HG03196 (cell line): ENCODE measurements at regions not wholly inside any gene's neighbourhood (a gene's known extent, or its start where the extent isn't known, plus 50 kb on each side); places are given as distances from the start of the nearest gene placed in this dataset.

Experiments used
- ATAC-seq: cut with Tn5 transposase; IDR thresholded peaks from one replicate; pipeline ENCODE4 v1.9.1; 2021; ENCODE audit not compliant: unreplicated experiment

DNA sequence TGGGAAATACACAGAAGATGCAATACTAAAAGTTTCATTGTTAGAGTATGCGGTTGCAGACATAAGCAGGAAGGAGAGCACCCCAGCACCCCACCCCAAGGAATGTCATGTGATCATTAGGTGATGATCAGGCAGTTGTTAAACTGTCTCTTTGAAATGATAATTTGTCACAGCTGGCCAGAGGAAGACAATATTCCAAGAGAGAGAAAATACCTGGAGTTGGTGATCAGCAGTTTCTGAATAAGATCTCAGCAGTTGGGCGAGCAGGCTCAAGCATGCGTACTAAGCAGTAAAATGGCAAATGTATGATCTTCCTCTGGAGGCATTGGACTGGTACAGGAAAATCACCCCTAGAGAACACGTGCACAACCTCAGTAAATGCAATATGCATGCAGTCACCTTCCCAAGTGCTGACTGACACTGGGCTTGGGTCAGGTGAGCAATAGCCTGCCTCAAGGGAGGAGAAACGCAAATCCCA, 250.1 kb upstream of the MBL2 start:
- no peak for ATAC-seq

DNA sequence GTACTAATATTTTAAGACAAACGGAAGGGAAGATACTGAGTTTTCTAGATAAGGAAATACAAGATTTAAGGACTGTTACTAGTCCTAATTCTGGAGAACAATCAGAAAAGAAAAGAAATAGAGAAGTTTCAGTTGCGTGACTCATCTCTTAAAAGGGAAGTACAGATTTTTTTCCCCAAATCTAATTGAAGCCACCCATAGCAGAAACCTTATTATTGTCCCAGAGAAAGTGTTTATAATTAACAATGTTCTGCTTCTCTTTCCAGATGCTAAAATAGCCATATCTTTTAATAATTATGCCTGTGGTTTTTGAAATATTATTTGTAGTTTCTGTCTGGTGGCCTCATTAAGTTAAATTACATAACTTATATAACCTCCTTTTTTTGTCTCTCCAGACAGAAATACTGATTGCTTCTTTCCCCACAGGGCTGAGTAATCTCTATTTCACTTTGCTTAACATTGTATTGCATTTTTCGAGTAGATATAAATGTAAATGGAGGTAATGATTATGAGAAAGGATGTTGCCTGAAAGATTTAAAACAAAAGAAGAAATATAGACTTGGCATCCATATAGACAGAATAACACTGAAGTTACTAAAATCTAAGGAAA, 240.7 kb upstream of the MBL2 start:
- peak; percentile 89 for ATAC-seq

DNA sequence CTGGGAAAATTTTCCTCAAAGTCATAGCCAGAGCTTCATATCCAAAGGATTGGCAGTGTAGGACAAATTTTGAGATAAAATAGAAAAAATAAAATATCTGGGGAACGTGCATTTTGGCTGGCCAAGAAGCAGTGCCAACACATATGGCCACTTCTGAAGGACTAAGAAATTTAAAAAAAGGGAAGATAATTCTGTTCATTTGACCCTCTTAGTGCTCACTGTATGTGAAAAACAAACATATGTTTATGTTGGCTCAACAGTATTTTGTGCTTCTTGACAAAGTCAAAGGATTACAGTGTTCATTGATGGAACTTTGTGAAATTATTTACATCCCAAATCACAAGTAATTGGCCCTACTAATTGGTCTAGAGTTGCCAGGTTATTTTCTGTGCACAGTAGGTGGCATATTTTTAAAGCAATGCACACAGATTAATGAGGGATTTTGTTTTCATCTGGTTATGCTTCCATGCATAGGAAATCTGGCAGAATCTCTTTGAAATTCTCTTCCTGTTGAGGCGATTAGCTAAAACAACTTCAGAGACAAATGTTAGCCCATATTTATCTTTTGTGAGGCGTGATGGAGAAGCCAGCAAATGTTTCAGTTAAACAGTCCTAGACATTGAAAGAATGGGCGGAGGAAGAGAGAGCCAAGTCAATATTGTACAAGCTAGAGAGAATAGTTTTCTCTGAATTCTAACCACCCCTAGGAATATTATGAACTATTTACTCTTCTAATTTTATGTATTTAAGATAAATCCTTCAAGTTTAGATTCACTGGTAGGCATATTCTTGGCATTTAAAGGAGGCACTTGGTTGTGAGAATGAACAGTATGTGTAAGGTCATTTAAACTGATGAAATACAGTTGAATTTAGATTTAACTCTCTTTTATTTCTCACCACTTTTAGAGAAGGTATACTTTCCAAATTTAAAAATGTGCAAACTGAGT, 237.7 kb upstream of the MBL2 start:
- no peak for ATAC-seq

DNA sequence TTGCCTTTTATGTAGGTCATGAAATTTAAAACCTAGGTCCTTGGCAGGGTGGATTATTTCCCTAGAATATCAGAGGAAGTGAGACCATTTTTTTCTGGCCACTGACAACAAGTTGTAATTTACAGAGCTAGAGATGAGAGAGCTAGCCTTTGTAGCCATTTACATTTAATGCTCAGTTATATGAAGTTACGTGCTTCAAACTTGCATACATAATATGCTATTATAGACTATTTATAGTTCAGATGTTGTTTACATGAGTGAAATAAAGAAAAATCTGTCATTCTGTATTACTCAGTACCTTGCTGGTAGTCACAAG, 234.9 kb upstream of the MBL2 start:
- ATAC-seq = no peak

DNA sequence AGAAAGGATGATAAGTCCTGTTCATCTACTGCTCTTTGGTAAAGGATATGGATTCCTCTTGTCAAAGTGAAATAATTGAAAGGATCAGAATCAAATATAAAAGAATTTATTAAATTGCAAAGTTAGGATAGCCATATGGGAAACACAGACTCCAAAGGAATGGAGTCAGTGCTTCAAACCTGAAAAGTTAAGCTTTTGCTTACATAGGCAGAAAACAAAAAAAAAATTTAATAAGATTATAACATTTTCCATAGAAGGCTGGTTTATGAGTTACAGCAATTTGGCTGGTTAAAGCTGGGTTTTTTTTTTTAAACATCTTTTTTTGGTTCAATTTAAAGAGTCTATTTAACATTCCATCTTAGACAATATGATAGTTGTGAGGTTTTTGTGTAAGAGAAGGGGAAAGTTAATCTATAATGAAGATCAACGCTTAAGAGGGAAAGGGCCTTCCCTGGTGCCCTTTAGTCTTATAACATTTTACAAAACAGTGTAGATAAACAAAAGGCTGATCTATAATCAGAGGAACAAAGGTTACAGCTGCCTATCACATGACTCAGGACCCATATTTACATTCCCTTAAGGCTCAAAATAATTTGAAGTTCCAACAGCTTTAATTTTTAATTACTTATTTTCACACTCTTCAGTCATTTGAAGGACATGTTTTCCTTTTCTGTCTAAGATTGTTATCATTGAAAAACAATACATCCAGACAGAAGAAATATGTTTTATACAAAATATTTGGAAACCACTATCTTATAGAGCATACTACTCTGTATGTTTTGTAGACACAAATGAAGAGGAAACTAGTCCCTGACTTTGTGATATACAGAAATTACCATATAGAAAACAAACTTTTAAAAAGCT, 234.3 kb upstream of the MBL2 start:
- ATAC-seq = no peak

DNA sequence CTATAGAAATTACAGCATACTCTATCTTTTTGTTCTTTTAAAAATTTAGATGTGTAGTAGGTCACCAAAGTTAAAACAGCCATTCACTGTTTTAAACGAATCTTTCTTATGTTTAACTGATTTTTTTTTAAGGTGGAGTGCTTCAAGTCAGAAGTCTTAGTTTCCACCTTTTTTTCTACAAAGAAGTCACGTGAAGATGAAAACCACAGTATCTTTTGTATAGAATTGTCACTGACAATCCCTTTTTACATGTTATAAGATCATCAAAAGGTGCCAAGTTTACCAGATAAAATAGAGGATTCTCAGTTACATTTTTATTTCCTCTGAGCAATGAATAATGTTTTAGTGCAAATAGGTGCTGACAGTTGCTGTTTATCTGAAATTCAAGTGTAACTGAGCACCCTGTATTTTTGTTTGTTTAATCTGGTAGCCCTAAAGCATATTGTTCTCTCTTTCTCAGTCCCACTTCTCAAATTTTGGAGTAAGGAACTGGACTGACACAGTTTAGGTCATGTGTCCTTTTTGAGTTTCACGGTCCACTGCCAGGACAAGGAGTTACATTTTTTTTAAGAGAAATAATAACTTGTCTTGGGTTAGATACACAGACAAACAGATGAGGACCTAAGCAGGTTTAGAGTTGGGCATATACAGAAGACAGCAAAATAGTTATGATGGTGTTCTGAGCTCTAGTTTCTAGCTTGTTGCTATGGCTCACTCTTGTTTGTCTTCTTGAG, 233.2 kb upstream of the MBL2 start:
- ATAC-seq = no peak

DNA sequence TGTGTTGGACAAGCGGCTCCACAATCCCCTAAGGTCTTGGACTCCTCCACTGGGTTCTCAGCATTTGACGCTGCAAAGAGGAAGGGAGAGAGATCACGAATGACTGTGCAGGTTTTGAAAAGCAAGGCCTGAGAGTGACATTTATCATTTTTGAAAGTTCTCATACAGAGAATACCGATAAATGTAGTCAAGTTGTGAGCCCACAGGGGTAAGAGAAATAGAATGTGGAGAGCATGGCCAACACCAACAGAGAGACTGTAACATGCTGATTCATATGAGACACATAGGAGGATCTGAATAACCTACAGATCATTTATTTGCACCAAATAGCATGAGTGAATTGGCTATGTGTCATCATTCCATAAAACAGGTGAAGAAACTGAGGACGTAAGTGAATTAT, 230.5 kb upstream of the MBL2 start:
- ATAC-seq = no peak

DNA sequence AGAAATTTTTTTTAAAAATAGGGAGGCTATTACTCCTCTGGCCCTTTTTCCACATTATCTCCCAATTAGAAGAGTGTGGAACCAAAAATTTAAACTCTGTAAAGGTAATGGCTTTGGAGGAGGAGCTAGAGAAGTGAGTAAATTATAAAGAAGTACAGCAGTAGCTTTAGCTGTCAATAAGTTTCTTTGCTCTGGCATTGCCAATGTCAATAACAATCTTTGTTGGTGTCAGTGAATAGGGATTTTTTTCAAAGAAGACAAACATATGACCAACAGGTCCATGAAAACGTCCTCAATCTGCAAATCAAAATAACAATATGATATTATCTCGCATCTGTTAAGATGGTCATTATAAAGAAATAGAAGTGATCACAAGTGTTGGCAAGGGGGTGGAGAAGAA, 227.1 kb upstream of the MBL2 start:
- no peak for ATAC-seq

DNA sequence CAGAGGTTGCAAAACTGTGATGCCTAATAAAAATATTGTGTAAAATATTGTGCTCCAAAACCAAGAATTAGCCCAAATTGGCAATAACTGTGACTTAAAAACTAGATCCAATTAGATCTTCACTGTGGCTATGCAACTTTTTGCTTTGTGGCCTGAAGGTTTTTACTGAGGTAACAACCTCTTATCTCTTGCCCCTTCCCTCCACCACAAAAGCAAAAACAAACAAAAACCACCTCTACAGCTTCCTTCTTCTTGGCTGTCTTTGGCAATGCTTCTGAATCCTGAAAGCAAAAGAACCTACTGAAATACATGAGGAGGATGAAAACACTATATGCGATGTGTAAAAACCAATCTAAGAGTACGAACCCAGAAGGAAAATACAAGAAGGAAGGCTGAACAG, 226.7 kb upstream of the MBL2 start:
- no peak for ATAC-seq

DNA sequence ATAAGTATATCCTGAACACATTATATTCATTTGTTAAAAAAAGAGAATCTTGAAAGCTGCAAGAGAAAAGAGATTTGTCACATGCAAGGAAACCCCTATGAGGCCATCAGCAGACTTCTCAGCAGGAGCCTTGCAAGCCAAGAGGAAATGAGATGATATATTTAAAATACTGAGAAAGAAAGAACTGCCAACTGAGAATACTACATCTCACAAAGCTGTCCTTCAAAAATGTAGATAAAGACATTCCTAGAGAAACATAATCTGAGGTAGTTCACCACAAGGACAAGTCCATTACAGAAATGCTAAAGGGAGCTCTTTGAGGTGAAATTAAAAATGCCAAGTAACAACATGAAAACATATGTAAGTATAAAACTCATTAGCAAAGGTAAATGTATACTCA, 224.4 kb upstream of the MBL2 start:
- ATAC-seq = no peak

DNA sequence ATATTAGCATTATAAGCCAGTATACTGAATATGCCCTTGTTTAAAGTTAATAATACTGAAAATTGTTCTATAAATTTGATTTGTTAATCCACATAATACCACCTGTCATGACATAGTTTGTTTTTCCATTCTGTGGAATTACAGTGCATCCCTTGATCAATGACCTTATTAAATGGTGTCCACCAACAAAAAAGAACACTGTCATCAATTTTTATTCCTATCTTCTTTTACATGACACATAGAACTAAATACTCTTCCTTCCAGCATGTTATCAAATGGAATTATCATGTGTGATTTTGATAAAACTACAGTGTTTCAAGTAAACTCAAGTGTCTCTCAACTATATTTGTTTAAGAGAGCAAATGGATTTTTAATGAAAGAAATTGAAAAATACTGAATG, 221.8 kb upstream of the MBL2 start:
- no peak for ATAC-seq

DNA sequence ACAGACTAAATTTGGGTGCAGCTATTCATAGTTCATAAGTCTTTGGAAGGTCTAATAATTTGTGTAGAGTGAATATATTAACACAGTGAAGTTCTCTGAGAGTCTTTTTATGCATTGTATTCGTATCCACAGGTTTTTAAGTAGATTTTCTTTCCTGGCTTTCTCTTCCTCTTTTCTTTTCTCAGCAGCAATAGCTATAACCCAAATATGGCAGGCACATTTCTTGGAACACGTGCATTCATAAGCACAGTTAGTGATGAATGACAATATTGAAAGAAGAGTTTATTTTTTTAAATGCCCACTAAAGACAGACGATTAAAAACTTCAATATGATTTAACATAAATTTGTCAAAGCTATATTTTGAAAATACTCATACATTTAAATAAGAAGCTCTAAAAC, 220.5 kb upstream of the MBL2 start:
- no peak for ATAC-seq

DNA sequence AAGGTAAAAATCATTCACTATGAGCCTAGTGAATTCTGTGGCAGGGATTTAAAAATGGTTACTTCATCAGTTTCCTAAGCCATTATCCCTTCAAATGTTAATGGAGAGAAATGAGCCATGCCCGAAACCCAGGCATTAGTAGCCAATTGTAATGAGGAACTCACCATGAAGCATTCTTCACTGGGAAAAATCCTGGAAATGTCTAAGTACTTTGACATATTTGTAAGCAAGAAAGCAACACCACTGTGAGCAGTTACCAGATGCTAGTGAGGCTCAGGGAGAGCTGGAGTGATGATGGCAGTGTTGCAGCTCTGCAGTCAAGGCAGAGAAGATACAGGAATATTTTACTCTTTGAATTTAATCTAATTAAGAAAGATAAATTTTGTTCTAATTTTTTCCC, 220.0 kb upstream of the MBL2 start:
- ATAC-seq = no peak

DNA sequence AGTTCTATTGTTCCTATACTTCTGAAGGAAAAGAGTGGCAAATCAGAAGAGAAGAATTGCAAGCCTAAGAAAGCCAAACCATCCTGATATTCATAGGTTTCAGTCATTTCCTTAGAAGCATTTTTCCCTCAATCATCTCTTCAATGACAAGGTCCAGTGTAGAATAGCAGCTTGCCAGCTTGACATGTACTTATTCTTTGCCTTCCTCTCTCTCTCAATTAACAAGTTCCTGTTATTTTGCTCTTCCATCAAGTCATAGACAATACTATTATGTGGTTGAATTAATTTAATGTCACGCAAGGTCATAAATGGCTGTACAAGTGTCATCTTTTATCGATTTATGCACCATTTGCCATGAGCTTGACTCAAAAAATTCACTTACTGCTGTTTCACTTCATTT, 216.3 kb upstream of the MBL2 start:
- ATAC-seq = no peak

DNA sequence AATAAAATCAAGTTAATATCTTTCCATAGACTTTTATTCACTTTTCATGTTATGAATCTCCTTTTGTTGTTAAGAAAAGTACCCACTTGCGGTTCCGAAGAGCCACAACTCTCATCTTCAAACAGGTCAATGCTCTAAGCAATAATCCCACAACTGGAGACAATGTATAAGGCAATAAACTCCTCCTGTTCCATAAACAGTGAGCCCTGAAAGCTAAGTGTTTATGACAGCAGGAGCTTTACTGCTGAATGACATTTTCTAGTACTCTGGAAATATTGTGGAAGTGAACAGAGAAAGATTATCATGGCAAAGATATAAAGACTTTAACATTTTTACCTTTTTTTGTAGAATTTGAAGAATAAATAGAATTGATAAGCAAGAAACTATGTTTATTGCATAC, 213.5 kb upstream of the MBL2 start:
- ATAC-seq = no peak

DNA sequence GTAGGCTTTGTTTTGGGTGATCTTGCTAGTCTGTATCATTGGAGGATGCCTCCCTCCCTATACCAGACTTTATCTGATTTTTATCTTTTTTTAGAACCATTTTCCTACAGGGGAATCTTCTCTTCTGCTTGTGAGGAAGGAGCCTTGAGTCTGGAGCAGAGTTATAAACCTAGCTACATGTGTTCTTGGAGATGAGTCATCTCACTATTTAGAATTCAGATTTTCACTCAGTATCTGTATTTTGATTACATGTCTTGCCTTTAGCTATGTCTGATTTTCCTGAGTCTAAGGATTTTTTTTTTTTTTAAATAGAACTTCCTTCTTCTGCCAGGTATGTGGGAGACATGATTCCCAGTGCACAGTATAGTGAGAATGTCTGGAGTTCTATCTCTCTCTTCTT, 211.6 kb upstream of the MBL2 start:
- no peak for ATAC-seq

DNA sequence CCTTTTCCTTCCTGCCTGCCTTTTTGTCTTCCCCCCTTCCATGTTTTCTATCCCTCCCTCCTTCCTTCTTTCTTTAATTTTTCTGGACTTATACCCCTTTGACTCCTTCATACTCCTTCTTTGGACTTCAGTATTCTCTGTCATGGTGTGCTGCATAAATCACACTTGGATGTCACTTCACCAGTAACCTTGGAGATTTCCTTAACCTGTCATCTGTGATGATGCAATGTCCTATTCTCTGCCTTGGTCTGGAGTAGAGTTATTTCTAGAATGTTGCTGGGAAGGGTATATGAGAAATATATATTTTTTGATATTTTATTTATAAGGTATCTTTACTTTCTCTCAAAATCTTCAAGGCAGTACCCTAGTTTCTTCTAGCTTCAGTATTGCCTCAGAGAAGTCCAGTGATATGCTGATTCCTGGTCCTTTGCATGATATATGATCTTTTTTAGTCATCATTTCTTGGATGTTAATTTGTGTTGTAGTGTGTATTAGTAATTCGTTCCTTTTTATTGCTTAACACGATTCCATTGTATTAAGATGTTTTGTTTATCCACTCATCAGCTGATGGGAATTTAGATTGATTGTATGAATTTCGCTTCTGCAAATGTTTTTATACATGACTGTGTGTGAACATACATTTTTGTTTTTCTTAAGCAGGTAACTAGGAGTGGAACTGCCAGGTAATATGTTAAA, 206.9 kb upstream of the MBL2 start:
- no peak for ATAC-seq

DNA sequence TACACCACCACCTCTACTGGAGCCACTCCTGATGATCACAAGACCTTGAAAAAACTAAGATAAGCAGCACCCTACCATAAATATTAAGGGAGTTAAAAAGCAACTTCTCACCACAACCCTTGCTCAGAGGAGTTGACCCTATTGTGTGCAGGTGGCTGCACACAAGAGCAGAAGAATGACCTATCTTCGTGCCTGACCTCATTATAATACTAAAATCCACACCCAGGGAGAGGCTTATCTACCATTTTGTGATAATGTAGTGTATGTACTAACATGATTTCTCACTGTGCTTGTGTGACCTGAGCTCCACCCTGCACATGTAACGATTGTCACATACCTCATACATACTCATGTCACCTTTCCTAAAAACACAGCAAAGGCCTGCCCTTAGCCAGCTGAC, 205.0 kb upstream of the MBL2 start:
- ATAC-seq = no peak

DNA sequence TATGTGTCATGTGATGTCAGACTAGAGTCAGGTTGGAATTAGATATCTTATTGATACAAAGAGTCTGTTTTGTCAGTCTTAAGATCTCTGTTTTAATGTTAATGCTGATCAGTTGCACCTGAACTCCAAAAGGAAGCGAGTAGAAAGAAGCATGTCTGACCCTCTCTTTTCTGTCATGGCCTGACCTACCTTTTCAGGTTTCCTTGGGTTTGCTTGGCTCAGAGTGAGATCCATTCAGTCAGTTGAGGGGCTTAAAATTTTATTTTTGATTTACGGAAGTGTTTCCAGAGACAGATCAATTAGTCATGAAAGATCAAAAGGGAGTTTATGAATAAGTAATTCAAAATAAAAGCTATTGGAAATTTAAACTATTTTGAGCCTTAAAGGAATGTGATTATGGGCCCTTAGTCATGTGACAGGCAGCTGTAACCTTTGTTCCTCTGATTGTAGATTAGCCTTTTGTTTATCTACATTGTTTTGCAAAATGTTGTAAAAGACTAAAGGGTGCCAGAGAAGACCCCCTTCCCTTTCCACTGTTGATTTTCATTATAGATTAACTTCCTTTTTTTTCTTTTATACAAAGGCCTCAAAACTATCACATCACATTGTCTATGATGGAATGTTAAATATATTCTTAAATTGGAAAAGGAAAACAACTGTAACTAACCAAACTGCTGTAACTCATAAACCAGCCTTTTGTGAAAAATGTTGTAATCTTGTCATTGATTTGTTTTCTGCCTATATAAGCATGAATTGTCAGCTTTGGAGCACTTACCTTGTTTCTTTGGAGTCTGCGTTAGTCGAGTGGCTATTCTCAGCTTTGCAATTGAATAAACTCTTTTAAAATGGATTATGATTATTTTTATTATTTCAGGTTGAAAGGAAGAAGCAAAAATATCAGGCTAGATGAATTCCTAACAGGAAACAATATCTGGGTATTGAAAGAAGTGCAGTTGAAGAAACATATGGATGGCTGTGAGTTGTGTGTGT, 195.5 kb upstream of the MBL2 start:
- no peak for ATAC-seq
